SW480 (cell line): ENCODE measurements at regions not wholly inside any gene's neighbourhood (a gene's known extent, or its start where the extent isn't known, plus 50 kb on each side); places are given as distances from the start of the nearest gene placed in this dataset.

Source experiments
- DNase-seq: peaks from one replicate; pipeline ENCODE4 v3.0.0-alpha.2; 2016; ENCODE audit warnings: low spot score

DNA sequence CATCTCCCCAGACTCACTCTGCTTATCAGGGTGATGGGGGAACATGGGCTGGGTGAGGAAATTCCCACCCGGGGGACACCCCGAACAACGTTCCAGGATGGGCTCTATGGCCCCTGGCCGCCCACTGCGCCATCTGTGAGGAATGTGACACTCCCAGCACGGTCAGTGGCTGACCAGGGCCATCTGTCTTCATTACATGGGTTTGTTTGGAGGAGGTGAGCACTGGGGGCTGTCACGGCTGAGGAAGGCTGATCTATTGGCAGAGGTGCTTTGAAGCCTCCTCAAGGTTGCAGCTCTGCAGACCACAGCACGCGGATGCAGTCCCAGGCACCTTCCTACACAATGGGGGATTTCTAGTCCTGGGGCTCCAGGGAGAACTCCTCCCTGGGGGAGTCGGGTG is 214.1 kb upstream of the FOXF1 start:
- no peak for DNase-seq

DNA sequence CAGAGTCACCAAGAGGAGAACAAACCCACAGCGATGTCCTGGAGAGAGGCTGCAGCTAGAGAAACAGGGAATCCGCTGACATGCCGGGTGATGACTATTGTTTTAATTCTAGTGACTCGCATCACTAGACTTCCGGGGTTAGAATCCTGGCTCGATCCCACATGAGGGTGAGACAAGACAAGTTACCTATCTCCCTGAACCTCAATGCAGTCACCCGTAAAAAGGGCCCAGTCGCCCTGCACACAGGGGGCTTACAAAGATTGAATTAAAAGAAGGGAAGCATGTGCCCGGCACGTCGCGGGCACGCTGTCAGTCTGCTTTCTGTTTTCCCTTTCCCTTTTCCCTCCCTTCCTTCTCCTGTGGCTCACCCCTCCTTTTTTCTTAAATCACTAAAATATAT is 212.9 kb upstream of the FOXF1 start:
- no peak for DNase-seq

DNA sequence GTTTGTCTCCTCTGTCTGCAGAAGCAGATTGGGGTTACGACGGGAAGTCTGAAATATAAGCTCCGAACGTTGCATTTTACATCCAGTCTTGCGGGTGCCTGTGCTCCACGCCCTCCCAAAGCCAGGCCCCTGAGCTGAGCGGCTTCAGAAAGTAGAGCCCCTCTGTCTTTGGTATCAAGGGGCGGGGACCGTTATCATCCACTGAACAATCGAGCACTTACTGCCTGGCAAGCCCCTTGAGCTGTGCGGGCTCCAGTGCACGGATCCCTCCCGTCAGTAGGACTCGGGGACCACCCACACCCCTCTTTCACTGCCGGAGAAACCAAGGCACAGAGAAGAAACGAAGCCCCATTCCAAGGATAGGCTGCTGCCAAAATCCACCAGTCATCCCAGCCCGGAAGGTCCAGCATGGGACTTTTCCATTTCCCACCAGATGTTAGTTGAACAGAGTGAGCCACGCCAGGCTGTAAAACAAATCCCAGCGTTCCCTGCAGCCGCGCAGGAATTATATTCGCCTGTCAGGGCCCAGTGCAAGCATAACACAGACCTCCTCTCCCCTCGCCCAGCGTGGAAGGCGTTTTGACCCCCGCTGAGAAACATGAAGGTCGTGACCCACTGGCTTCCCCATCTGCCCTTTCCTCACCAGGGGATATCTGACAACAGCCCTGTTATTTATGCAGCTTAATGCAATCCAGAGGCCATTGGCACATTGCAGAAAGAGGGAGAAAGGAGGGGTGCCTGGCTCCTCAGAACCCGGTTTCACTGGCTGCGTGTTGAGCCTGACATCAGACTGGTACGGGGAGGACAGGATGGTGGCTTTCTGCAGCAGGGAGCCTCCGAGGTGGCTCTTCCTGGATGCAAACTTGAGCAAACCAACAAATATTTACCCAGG is 212.2 kb upstream of the FOXF1 start:
- DNase-seq = no peak

DNA sequence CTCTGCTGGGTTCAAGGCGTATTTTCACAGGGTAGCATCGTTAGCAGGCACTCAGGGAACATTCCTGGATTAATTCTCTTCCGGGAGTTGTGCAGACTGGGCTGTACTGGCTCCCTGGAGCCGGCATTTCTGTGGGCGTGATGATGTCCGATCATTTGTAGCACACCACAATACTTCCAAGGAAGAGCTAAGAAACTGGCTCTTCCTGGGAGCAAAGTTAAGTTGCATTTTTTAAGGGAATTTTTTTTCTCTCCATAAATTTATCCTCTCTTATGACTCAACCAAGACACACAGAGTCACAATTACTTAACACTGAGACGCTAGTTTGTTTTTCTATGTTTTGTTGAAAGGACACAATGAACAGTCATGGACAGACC is 211.6 kb upstream of the FOXF1 start:
- no peak for DNase-seq

DNA sequence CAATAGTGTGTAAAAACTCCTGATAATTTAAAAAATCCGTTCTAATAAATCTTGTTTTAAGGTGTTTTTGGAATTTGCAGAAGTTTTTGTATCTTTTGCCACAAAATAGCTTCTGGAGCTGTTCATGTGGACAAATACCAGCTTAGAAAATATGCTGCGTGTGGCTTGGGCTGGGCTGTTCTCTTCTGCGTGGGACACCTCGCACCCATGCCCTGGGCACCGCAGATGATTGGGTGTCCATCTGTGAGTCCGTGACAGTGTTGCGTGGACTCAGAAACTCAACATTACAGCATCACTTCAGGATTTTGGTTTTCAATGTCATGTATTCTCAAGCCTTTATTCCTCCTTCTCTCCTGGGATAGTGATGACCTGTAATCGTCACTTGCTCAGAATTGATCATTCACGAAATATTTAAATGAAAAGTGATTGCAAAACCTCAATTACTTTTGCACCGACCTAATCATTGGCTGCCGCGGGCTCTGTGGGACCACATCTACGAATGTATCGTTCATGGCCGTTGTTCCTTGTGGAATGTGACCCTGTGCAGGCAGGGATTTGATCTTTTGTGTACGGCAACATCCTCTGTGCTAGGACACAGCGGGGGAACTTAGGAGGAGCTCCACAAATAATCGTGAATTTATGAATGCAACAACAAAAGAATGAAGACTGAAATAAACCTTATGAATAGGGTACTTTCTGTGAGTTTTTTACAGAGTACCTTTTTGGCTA is 210.3 kb upstream of the FOXF1 start:
- DNase-seq = no peak

DNA sequence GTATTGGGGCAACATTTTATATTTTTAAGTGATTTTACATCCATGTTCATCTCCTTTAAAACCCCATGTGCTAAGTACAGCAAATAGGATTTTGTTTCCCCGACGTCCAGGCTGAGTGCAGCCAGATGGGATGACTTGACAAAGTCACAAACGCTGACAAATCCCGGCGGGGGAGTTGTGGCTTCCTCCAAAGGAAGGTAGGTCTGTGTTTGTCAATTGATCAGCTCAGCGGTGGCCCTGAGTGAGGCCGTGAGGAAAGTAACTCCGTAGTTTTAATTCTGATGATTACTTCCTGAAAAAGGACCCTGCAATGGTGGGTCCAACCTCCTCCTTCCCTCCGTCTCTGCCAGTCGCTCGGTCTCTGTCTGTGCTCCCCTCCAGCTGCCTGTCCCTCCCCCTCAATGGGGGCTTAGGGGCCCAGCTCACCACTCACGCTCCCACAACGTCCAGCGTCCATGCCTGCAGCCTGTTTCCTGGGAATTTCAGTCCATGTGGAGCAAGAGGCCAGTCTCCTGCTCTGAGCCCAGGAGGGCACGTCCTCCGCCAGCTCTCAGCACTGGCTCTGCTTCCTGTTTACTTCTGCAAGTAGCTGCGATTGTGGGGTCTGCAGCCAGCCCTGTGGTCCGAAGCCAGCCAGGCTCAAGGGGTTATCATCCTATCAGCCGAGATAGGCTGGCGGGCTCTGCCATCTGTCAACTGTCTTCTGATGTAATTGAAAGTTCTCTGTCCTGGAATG is 209.4 kb upstream of the FOXF1 start:
- no peak for DNase-seq

DNA sequence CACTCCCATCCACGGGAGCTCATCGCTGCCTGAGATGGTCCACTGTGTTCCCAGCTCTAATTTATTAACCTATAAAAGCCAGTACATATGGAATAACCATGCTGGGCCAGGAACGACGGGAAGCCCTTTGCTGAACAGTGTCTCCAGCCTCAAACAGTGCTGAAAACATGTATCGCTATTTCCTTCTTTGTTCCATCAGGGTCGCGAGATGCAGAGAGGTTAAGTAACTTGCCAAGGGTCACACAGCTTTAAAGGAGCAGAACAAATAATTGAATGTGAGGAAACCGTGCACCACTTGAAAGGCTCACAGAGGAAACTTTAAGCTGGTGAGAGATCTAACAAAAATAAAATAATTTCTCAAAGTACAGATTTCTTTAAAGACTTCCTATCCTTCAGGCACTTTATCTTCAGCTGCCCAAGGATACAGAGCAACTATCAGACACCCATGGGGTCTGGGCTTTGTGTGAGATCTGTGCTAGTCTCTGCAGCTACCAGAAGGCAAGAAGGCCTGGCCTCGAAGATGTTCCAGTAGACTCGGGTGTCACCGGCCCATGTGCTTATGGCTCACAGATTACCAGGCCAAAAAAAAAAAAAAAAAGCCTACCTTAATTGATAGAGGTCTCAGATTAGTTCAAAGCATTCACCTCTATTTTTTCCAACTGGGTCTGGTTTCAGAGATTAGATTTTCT is 207.8 kb upstream of the FOXF1 start:
- DNase-seq = no peak

DNA sequence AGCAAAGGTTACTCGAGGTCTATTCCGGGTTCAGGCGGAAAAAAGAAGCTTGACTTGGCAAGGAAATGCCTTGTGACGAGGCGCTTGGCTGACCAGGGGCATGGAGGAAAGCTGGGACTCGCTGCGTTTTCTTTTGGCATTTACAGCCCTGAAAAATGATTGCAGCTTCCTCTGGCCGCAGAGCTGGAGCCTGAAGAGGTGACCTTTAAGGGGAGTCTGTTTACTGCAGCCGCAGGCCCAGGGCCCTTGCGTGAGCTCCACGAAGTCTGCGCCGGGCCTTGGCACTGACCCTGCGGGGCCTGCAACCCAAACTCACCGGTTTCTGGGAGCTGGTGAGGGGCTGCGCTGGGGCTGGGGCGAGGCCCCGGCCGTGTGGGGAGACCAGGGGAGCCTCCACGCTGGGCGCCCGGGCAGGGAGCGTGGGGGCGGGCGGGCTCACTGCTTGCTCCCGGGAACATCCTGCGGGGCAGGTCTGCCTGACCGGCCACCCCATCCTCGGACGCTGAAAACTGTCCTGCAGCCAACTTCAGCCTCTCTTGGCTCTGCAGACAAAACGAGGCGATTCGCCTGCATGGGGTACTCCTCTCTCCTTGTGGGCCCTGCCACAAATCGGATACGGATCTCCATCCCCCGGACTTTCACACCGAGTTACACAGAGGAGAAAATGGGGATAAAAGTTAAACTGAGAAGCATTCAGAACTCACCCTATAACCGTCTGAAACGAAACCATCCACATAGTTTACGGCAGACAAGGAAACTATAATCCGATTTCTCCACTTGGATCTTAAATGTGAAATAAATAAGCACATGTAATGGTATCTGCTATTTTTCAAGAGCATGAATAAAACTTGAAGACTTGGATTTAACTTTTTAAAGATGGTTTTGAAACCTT is 206.3 kb upstream of the FOXF1 start:
- DNase-seq = no peak

DNA sequence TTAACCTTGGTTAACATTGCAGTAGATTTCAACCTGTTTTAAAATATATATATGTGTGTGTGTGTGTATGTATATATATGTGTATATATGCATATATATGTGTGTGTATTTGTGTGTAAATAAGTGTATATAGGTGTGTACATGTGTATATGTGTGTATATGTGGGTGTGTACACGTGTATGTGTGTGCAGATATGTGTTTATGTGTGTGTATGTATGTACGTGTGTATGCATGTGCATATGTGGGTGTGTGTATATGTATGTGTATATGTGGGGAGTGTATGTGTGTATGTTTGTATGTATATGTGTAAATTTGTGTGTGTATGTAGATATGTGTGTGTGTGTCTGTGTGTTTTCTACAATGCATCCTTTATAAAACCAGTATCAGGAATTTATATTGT is 205.5 kb upstream of the FOXF1 start:
- DNase-seq = no peak

DNA sequence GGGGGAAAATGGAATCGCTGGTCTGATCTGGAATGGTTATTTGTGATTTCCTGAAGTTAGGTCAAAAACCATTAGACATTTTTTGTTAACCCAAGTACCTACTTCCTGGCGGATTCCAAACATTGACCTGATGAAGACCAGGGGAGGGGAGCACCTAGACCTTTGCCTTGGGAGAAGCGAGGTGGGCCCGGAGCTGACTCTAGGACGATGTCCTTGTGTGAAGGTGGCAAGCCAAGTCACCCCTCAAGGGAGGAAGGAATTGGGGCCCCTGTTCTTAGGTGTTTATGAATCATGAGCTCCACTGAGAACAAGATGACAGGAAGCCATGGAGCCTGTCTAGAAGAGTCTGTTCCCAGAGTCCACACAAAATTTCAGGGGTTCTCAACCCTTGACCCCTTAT is 204.9 kb upstream of the FOXF1 start:
- no peak for DNase-seq

DNA sequence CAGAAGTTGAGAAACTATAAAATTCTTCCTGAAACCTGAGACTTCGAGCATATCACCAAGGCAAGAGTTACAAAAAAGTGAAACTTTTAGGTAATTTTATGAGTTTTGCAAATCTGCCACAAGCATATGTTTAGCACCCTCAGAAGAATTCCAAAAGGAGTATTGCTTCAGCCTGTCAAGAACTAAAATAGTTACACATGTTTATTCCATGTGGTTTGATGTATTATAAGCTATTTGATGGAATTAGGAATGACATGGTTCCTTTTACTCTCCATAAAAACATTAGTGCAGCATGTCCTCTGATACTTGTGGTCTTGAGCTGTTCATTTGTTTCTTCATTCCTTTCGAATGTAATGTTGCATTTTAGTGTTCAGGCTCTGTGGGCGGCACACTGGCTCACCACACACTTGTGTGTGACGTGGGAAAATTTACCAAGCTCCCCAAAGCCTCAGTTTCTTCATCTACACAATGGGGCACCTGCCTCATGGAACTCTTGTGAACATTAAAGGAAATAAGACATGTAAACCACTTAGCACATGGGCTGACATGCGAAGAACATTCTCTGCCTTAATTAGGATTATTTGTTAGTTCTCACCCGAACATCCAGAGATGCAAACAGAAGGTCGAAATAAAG is 204.2 kb upstream of the FOXF1 start:
- DNase-seq = no peak

DNA sequence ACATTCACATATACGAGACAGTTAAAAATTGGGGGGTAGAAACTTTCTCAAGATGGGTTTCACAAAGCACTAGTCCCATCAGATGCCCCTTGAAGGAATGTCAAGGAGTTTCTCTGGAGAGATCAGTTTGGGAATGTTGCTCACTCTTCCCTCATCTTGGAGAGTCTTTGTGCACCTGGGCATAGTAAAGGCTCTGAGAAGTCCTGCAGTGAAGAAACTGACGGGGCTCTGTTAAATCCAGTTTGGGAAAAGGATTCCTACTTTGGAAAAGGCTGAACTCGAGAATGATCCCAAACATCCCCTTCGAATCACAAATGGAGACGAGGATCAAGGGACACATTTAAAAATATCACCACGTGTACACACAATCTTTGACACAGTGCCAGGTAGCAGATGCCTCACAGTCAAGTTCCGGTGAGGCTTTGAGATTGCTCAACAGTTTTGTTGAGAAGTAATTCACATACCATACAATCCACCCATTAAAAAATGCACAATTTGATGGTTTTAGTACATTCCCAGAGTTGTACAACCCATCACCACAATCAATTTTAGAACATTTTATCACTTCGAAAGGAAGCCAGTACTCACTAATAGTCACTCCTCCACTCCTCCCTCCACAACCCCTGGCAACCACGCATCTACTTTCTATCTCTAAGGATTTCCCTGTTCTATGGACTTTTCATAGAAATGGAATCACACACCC is 203.4 kb upstream of the FOXF1 start:
- no peak for DNase-seq

DNA sequence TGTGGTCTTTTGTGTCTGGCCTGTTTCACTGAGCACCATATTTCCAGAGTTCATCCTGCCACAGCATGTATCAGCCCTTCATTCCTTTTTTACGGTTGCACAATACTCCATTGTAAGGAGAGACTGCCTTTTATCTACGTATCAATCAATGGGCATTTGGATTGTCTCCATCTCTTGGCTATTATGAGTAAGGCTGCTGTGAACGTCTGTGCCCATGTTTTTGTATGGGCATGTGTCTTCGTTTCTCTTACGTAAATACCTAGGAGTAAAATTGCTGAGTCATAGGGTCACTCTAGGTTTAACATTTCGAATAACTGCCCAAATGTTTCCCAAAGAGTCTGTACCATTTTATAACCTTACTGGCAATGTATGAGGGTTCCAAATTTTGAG is 202.8 kb upstream of the FOXF1 start:
- peak; percentile 8 for DNase-seq

DNA sequence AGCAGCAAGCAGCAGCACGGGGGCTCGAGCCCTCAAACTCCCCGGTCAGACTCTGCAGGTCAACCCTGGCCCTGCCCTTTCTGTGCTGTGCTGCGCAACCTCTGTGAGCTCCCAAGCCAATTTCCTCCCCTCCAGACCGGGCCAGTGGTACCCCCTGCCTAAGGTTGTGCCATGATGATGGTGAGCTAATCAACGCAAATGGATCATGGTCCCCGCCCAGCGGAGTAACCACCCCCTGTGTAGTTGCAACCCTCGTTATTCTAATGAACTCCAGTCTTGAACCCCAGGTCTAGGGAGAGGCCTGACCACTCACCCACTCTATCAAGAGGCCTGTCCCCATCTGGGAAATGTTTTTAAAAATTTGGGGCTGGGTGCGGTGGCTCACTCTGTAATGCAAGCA is 201.8 kb upstream of the FOXF1 start:
- DNase-seq = no peak

DNA sequence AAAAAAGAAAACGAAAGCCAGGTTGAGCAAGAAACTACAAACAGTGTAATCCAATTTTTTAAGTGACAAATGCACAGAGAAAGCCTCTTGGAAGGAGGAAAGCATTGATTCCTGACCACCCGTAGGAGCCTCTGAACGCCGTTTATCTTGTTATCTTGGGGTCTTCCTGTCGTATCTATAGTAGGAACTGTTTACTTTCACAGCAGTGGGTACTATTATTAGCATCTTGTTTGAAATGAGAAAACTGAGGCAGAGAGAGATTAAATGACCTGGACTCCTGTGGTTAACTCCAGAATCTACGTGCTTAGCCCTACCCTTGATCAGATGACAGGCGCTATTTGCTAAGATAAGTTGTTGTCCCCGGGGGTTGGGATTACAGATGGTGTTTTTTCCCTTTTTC is 196.7 kb upstream of the FOXF1 start:
- DNase-seq = no peak

DNA sequence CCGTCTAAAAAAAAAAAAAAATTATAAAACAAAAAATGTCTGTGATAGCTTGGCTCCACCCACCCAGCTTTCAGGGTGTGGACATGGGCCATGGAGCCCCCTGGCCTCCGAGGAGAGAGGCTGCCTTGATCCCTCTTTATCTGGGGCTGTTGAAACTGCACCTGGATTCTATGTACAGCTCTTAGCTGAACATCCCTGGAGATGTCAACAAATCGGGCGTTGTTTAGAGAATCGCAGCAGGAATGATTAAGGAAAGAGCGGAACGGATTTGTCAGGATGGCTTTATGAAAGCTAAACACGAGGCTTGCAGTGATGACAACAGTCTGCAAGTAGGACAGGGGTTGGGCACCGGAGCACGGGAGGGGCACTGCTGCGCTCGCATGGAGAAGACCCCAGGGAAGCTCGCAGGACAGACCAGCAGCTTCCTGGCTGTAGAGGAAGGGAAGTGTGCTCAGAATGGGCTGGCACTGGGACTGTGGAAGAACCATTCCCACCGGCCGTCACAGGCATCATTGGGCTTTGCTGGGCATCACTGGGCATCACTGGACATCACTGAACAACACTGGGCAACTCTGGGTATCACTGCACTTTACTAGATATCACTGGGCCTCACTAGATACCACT is 195.8 kb upstream of the FOXF1 start:
- DNase-seq = no peak

DNA sequence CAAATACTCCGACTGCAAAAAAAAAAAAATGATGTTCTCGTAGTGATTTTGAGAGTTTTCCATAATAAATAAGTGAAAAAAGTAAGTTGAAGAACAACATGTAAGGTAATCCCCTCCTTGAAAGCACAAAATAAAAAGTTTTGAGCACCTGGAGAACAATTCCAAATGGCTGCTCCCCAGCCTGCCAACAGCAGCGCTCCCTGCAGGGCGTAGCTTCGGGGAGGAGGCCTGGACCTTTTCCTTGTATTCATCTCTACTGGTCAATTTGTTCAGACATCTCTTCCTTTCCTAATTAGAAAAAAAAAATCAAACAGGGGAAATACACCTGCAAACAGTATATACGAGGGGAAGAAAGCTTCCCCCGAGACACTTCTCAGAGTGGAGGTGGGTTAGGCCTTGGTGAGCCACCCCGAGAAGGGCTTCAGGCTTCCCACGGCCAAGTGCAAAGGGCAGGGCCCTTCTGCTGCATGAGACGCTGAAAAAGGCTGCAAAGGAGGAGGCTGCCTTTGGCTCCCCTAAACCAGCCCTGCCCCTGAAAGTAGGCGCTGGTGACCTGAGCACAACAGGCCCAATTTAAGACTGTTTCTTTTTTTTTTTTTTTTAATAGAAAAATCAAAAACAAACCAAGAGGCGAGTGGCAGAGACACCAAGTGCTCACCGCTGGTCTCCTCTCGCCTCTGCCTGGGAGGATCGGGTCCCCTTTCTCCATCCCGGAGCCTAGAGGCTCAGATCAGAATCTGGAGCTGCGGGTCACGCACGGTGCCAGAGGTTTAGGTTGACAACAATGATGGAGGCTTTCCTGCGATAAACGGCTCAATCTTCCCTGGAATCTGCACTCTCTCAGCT is 193.1 kb upstream of the FOXF1 start:
- DNase-seq = no peak

DNA sequence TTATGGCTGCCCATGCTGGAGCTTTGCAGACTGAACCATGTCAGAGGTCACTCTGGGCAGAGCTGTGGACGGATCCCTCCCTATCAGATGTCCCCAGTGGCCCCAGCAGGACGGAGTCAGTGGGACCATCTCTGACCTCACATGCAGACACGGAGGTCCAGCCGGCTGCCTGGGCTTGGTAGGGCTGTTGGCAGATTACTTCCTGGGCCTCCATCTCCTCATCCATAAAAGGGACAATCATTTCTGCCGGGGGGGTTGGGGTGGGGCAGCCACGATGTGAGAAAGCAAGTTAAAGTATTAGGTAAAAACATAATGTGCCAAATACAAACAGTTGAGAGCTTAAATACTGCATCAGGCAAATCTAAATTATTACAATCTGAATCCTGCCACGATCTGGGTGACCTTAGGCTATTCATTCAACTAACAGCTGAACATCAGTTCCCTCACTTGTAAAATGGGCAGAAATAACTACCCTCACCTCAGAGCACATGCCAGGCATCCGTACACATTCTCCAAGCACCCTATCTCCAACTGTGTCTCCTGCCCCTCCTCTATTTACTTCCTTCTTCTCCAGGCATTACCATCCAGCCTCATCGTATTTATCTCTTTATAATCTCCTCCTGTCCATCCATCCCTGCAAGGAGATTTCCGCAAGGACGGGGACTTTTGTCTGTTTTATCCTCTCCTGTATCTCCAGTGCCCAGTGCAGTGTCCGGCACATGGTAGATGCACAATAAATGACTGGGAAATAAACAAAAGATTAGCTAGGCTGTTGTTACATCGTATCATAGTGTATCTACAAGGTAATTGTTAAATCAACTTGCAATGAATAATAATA is 192.3 kb upstream of the FOXF1 start:
- DNase-seq = no peak
